ENCODE measurements at regions not wholly inside any gene's neighbourhood (a gene's known extent, or its start where the extent isn't known, plus 50 kb on each side); places are given as distances from the start of the nearest gene placed in this dataset.
"Not testable (repeated sequence)": the region's sequence is repeated elsewhere in the genome, so short reads cannot be mapped to it uniquely, and the experiment has no call there.

DNA sequence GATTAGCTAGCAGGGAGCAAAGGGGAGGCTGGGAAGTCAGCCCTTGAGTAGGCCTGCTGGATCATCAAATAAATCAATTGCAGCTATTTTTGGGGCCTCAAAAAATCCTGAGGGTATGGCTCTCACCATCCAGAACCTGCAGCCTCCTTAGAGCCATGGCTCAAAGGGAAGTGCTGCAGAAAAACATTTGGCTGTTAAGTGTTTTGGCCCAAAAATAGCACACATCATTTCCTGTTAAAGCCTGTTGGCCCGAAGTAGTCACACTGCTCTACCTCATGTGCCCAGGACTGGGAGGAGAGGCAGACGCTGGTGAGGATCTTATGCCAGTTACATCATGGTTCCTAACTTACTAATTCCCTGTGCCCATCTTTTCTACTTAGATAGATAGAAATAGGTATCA, 176.8 kb upstream of the PLGLB1 start:
- DNase-seq (ENCODE audit: low read depth), result not testable (repeated sequence)

DNA sequence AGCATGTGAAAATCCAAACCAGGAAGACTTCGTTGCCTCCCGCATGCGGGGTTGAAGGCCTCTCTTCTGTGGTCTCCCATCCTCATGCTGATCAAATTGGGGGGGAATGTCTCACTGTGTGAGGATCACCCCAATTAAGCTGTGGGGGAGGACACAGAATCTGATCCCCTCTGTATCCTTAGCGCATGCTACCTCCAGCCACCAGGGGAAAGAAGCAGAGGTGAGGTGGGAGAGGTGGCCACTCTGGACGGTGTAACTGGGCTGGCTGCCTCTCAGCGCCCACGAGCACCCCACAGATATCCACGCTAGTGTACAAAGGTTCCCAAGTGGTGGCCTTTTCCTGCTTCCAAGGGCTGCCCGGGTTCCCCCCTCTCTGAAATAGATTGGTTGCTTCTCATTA, 177.6 kb upstream of the PLGLB1 start:
- DNase-seq (ENCODE audit: low read depth), result not testable (repeated sequence)

DNA sequence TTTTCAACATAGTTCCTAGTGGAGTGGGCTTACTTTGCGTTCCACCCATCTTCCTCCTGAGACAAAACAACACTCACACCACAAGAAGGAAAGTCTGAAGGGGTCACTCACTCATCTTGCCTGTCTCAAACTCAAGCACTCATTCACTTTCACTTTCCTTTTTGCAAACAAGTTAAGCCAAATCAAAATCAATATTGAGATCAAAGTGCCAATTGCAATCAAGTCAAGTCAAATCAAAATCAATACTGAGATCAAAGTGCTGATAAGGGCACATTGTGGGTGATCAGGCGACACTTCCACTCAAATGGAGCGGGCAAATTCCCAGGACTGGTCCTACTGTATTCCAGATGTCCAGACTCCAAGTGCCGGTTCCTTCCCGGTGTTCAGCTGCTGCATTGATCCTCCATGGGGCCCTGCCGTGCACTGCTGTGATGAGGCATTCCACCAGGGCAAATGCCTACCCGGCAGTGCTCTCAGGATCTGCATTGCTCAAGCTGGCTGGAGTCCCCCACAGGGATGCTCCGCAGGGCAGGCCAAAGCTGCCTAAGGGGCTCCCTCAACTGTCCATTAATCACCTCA, 183.0 kb upstream of the PLGLB1 start:
- not testable (repeated sequence) for DNase-seq (ENCODE audit: low read depth)

DNA sequence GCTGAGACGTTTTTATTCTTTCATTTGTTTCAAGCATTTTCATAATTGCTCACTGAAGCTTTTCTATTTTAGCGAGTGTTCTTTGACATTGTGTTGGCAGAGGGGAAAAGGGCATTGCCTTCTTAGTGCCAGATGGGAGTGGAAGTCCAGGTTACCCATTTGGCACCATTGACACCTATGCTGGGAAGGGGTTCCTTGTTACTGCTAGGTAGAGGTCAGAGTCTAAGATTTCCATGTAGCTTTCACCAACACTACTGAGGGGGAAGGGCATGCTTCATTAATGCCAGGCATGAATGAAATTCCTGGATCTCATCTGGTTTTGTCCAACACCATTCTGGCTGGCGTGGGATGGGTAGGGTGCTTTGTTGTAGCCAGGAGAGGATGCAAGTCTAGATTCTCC, 191.3 kb upstream of the PLGLB1 start:
- not testable (repeated sequence) for DNase-seq (ENCODE audit: low read depth)

DNA sequence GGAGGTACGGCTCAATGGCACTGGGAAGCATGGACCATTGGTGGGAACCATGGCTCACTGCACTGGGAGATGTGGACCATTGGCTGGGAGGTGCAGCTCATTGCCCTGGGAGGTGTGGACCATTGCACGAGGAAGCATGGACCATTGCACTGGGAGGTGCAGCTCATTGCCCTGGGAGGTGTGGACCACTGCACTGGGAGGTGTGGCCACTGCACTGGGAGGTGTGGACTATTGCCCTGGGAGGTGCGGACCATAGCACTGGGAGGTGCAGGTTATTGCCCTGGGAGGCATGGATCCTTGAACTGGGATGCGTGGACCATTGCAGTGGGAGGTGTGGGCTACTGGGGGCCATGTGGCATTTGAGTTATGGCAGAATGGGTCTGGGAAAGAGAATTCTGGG, 195.4 kb upstream of the PLGLB1 start:
- not testable (repeated sequence) for DNase-seq (ENCODE audit: low read depth)

DNA sequence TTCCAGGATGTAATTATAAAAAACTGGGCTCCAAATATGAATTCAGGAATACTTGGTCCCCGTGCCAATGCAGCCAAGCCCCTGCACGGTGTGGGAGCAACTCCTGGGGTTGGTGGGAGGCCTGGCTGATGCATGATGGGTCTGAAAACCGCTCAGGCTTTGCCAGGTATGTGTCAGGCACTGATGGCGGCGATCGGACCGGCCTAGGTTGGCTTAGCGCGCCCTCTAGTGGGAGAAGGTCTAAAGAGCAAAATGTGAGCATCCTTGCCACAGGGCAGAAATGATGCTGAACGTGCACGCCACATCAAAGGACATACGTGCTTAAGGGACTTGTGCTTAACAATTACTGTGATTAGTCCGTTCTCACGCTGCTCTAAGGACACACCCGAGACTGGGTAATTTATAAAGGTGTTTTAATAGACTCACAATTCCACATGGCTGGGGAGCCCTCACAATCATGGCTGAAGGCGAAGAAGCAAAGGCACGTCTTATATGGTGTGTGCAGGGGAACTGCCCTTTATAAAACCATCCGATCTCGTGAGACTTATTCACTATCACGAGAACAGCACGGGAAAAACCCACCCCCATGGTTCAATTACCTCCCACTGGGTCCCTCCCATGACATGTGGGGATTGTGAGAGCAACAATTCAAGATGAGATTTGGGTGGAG, 196.2 kb upstream of the PLGLB1 start:
- not testable (repeated sequence) for DNase-seq (ENCODE audit: low read depth)

DNA sequence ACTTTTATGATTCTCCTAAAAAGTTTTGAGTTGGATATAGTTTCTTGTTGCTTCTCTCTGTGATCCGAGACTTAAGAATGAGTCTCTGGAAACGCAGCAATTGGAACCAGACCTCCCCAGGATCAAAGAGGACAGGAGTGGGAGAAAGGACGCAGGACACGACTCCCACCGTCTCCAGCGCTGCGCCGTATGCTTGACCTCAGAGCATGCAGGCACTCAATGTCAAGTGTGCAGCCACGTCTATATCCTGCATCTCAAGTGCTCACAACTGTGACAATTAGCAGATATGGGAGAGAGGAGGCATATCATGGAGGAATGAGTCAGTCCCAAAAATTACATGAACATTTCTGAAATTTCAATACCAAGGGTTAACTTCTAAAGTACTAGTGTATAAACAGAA, 199.0 kb upstream of the PLGLB1 start:
- not testable (repeated sequence) for DNase-seq (ENCODE audit: low read depth)

DNA sequence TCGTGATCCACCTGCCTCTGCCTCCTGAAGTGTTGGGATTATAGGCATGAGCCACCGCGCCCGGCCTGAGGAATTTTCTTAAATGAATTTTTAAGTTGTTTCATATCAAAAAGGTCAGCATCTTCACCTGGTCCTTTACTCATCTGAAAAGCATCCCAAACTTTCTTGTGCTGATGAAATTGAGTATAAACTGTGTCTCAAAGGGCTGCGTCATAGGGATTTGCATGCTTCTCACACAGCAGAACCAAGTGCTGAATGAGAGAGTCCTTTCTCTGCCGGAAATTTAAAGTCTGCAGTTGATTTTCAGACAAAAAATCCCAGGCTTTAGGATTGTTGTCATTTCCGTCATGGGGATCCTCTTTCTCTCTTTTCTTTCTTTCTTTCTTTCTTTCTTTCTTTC, 200.5 kb upstream of the PLGLB1 start:
- DNase-seq (ENCODE audit: low read depth), result not testable (repeated sequence)

DNA sequence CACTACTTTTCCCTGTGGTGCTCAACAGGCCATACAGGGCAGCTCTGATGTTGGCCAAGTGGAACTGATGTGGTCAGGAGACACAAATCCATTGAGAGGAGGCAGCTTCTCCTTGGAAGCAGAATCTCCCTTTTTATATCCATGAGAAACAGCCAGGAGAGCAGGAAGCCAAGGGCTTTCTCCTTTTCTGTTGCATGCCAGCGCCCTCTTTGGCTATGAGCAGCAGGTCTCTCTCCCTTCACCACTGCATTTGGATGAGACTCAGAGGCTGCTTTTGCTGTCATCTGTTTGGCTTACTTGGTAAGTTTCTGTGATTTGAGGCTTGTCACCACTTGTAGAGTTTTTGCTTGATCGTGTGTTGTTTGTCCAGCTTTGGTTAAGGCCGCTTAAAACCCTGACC, 202.2 kb upstream of the PLGLB1 start:
- DNase-seq (ENCODE audit: low read depth), result not testable (repeated sequence)

DNA sequence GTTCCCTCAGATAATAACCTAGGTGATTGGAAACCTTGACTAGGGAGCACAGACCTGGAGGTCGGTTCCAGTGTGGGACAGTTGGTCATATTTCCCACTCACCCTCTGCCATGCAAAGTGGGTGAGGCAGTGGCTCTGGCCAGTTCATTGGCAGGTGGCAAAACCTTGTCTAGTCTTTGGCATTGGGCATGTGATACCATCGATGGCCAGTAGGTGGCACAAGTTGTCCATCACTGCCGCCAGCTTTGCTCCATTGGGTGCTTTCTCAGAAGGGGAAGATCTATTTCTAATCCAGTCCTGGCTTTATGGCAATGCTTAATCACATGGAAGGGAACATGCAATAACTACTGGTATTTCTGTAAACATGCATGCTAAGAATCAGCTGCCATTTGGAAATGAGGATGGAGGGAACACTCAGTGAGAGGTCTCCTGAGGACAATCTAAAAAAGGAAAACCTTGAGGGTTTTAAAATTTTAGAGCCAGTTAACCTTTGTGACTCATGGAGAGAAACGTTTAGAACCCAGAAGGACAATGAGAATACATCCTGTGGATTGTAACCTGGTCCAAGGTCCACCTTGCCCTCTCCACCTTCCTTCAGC, 207.5 kb upstream of the PLGLB1 start:
- not testable (repeated sequence) for DNase-seq (ENCODE audit: low read depth)

DNA sequence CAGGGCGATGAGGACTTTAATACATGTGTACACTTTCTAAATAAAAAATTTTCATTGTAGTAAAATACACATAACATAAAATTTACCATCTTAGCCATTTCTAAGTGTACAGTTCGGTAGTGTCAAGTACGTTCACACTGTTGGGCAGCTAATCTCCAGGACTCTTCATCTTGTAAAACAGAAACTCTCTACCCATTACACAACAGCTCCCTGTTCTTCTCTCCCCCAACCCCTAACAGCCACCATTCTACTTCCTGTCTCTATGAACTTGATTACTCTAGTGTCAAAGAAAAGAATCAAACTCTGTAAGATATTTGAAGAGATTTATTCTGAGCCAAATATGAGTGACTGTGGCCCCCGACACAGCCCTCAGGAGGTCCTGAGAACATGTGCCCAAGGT, 208.3 kb upstream of the PLGLB1 start:
- not testable (repeated sequence) for DNase-seq (ENCODE audit: low read depth)

DNA sequence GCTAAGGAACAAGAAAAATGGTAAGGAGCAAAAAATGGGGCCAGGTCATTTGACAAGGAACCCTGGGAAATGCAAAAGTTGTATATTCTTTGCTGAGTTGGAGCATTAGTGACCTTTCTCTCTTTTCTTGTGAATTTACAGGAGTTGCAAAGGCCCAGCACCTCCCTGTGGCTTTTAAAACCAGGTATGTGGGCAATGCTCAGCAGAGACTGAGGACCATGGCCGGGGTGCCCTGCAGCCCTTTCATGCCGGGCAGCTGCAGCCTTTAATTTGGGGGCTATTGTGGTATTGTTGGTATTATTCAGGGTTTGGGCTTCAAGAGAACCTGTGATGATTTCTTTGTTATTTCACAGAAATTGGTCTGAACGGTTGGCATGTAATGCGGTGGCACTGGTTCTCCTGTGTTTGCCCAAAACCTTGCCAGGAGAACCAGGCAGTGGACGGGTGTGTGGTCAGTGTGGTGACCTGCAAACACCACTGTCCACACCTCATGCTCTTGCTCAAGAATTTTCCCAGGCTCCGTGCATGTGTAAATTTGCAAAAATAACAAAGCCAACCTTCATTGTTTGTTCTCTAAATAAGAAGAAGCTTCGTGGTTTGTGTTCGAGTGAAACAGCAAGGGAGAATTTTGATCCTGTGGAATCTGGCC, 213.8 kb upstream of the PLGLB1 start:
- not testable (repeated sequence) for DNase-seq (ENCODE audit: low read depth)

DNA sequence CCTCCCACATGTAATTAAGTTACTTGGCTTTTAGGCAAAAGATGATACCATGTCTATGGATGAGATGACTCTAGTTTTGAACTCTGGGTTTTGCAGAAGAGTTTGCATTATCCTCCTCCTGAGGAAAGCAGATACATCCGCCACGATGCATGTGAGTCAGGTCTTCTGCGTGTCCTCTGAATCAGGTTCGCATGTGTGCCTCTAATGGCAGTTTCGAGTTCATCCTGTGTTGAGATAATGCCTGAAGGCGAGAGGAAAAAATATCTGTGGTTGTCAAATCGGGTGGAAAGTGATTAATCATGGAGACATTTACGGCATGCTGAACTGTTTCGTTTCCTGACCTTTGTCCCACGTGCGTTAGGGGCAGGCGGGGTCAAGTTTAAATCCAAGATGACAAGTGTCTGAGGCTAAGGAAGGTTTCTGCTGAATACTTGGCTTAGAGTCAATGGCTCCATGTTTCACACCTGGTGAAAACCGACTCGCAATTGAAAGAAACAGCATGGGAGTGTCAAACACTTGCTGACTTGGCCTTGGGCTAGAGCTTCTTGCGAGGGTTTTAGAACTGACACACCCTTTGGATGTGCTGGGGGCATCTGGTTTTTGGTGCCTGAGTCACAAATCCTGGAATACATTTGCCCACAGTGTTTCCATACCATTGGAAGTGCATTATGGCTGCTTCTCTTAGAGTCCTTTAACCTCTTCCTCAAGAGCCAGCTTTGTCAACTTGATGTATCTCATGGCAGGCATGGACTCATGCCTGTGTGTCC, 216.1 kb upstream of the PLGLB1 start:
- not testable (repeated sequence) for DNase-seq (ENCODE audit: low read depth)

DNA sequence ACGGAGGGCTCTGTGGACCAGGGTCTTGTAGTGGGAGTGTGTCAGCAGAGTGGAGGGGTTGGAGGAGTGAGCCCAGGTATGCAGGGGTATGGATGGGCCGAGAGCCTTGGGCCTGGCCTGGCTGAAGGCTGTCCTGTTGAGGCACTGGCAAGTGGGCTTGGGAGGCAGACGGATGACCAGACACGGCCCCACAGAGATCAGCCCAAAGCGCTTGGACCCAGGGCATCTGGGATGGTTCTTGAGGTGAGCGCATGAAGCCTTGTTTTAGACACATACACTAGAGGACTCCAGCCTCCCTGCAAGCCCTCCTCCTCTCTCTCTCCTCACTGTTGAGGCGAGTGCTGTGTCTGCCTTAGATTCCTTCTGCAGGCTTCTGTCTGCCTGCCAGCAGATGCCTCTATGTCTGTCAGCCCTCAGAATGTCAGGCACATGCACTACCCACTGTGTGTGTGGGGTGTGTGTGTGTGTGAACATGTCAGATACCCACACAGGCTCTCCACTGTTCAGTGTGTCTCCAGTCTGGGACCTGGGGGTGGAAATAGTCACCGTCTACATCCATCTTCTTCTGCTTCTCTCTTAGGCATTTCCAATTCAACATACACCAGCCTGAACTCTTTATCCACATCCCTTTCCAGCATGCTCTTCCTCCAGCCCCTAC, 218.0 kb upstream of the PLGLB1 start:
- not testable (repeated sequence) for DNase-seq (ENCODE audit: low read depth)

DNA sequence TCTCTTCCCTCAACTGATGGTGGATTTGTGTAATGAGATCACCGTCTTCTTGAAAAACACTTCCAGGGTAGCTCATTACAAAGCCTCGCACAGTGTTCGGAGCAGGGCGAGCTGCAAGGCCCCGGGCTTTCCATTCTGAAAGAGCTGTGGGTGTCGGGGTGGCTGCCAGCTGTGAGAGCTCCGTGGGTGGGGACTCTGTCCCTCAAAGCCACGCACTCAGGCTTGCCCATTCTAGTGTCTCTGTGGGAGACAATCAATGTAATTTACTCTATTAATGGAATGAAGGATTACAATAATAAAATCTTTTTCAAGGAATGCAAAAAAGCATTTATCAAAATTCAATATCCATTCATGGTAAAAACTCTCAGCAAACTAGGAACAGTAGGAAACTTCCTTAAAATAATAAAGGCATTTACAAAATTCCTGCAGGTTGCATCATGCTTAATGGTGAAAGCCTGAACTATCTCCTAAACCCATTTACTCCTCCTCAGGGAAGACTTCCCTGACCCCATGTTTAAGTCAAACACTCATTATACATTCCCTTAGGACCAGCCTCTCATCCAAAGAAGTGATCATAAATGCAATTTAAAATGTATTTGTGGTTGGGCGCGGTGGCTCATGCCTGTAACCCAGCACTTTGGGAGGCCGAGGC, 224.5 kb upstream of the PLGLB1 start:
- not testable (repeated sequence) for DNase-seq (ENCODE audit: low read depth)

DNA sequence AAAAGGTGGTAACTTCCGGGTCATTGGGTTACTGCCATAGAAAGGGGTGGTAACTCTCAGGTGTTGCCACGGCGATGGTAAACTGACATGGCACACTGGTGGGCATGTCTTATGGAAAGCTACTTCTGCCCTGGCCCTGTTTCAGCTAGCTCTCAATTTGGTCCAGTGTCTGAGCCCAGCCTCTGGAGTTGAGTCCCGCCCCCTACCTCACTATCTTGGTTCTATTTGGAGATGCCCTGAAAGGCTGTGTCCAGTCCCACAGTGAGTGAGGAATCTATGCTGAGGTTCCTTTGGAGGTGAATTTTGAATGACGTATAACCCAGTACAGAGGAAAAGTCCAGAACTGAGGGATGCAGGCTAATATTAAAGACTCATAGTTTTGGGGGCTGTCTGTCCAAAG, 230.4 kb upstream of the PLGLB1 start:
- DNase-seq (ENCODE audit: low read depth), result not testable (repeated sequence)

DNA sequence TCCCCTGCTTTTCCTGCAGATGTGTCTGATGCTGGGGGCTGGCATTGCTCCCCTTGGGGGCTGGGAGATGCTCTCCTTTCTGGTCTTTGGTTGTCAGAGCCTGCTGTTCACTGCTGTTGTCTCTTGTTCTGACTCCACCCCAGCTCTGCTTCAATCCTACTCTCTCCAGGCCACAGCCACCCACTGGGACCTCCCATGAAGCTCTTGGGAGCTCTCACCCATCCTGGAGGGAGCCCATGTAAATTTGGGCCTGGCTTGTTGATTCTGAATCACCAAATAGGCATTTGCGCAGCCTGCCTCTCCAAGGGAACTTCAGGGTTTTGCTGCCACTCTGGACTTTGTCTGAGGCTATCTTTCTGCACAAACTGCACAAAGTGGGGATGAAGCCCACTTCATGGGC, 232.9 kb upstream of the PLGLB1 start:
- DNase-seq (ENCODE audit: low read depth), result not testable (repeated sequence)

DNA sequence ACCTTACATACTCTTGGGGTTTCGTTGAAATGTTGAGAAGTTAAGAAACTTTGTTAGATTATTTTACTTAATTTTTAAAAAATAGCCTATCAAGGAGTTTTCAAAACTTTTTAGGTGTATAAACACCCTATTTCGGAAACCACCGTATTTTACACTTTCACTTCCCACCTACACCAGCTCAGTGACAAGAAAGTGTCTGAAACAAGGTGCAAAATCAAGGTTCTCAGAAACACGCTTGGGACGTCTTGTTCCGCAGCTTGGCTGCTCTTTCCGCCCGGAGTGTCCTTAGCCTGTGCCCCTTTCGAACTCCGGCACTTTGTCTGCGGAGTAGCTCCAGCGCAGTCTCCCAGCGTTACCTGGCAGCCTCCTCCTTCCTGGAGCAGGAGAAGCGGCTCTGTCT, 233.8 kb upstream of the PLGLB1 start:
- not testable (repeated sequence) for DNase-seq (ENCODE audit: low read depth)

DNA sequence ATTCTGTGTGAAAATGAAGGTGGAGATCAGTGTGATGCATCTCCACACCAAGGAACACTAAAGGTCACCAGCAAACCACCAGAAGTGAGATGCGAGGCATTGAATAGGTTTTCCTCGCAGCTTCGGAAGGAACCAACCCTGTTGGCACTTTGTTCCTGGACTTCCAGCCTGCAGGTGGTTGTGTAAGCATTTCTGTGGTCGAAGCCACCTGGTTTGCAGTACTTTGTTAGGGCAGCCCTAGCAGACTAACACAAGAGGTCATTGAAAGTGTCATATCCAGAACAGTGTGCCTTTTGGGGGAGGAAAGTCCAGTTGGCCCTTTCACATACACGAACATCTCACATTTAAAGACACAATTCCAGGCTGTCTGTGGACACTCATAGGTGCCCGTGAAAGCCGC, 237.2 kb upstream of the PLGLB1 start:
- DNase-seq (ENCODE audit: low read depth), result not testable (repeated sequence)

DNA sequence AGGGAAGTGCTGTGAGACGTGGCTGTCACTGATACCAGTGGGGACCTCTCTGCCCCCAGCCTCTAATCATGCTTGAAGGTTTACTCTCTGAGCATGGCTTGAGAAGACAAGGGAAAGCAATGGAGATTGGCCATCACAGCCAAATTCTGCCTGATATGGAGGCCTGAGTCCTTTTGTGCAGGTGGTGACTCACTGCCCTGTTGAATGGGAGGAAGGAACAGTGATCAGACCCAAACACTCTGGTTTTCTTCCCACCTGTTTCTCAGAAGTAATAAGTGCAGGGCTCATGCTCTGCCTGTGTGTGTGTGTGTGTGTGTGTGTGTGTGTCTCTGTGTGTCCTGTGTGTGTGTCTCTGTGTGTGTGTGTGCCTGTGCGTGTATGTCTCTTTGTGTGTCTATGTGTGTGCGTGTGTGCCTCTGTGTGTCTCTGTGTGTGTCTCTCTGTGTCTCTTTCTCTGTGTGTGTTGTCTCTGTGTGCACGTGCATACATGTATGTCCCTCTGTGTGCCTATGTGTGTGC, 240.6 kb upstream of the PLGLB1 start:
- DNase-seq (ENCODE audit: low read depth), result not testable (repeated sequence)
